H1 (cell line): ENCODE measurements at regions not wholly inside any gene's neighbourhood (a gene's known extent, or its start where the extent isn't known, plus 50 kb on each side); places are given as distances from the start of the nearest gene placed in this dataset.

Experiments used
- CTCF ChIA-PET: fragments of 300-600 bp; sonication (Branson Sonifier 250); formaldehyde crosslinking; loops from one replicate; lab custom pipeline; 2021; ENCODE audit not compliant: partially characterized antibody; lab: Charles Lee
- POLR2A ChIA-PET: fragments of 300-600 bp; sonication (Branson Sonifier 250); formaldehyde crosslinking; loops from one replicate; lab custom pipeline; 2021; ENCODE audit warnings: inconsistent platforms; ENCODE audit not compliant: partially characterized antibody; lab: Charles Lee
- DNase-seq, 2 experiments: peaks; one replicate each; pipeline versions ENCODE4 v3.0.0 to v3.0.0-alpha.2; 2010 to 2022; ENCODE audit warnings: low spot score in 2 of 2, low read depth in 1 of 2, mixed read lengths in 1 of 2
- FAIRE-seq: peaks from 2 replicates; lab custom pipeline; 2011; peaks lifted over from hg19 to GRCh38; lab: Jason Lieb, UNC
- H2AFZ ChIP-seq: 2 replicates; pipeline ENCODE4 v1.8.1; 2012; ENCODE audit warnings: low read length, inconsistent platforms
- H2AK5ac ChIP-seq: 2 replicates; pipeline ENCODE4 v1.6.1; 2013; ENCODE audit warnings: low read depth, low read length
- H2BK120ac ChIP-seq: replicated peaks from 2 replicates; pipeline ENCODE3; 2013; ENCODE audit warnings: low read depth, low read length, inconsistent platforms
- H2BK12ac ChIP-seq: 2 replicates; pipeline ENCODE4 v1.6.1; 2013; ENCODE audit warnings: low read depth, low read length
- H2BK15ac ChIP-seq: 2 replicates; pipeline ENCODE4 v1.6.1; 2013; ENCODE audit warnings: low read length
- H2BK20ac ChIP-seq: 2 replicates; pipeline ENCODE4 v1.6.1; 2013; ENCODE audit warnings: low read length
- H2BK5ac ChIP-seq: 2 replicates; pipeline ENCODE4 v1.6.1; 2013; ENCODE audit warnings: low read depth, low read length
- H3K14ac ChIP-seq: 2 replicates; pipeline ENCODE4 v1.6.1; 2013; ENCODE audit warnings: inconsistent platforms; ENCODE audit not compliant: insufficient read length
- H3K18ac ChIP-seq: 2 replicates; pipeline ENCODE4 v1.6.1; 2013; ENCODE audit warnings: low read length; ENCODE audit errors: extremely low read depth
- H3K23ac ChIP-seq: 2 replicates; pipeline ENCODE4 v1.6.1; 2013; ENCODE audit warnings: inconsistent platforms; ENCODE audit not compliant: insufficient read length
- H3K23me2 ChIP-seq: 2 replicates; pipeline ENCODE4 v1.6.1; 2013; ENCODE audit warnings: low read depth, low read length
- H3K27ac ChIP-seq: 2 replicates; pipeline ENCODE4 v1.6.1; 2011; ENCODE audit warnings: low read depth, low read length, inconsistent platforms
- H3K27me3 ChIP-seq, 4 experiments: replicated peaks in 1 of 4; 1 replicate in 1 of 4; 2 replicates in 3 of 4; pipeline versions ENCODE4 v1.6.1 to v1.8.1; 2011 to 2013; ENCODE audit warnings: low read length in 3 of 4, mild to moderate bottlenecking in 3 of 4, inconsistent platforms in 2 of 4, mixed read lengths in 2 of 4, moderate library complexity in 1 of 4; ENCODE audit not compliant: control insufficient read depth in 3 of 4, insufficient read depth in 3 of 4; ENCODE audit errors: extremely low read depth in 1 of 4
- H3K36me3 ChIP-seq, 4 experiments: 2 replicates each; pipeline versions ENCODE4 v1.6.1 to v1.8.1; 2011 to 2013; ENCODE audit warnings: mild to moderate bottlenecking in 4 of 4, low read length in 3 of 4, moderate library complexity in 2 of 4, control low read depth in 1 of 4, inconsistent platforms in 1 of 4; ENCODE audit not compliant: insufficient read depth in 4 of 4, control insufficient read depth in 2 of 4
- H3K4ac ChIP-seq: replicated peaks from 2 replicates; pipeline ENCODE3; 2013; ENCODE audit warnings: low read length, low read depth, mixed read lengths, inconsistent platforms; ENCODE audit not compliant: insufficient read length
- H3K4me1 ChIP-seq, 4 experiments: replicated peaks in 1 of 4; 1 replicate in 1 of 4; 2 replicates in 3 of 4; pipeline versions ENCODE4 v1.6.1 to v1.8.1; 2011 to 2013; ENCODE audit warnings: low read length in 3 of 4, inconsistent platforms in 2 of 4, mixed read lengths in 1 of 4; ENCODE audit not compliant: insufficient read depth in 4 of 4, control insufficient read depth in 3 of 4
- H3K4me2 ChIP-seq, 2 experiments: 2 replicates each; pipeline versions ENCODE4 v1.6.1 to v1.8.1; 2011 to 2013; ENCODE audit warnings: low read depth in 2 of 2, low read length in 2 of 2, control low read depth in 1 of 2, inconsistent platforms in 1 of 2, mild to moderate bottlenecking in 1 of 2; ENCODE audit not compliant: insufficient read depth in 1 of 2
- H3K4me3 ChIP-seq, 4 experiments: fragments of 200-600, 300-600 bp in 1 of 4; sonication (generic), shearing (Covaris generic), sonication (Bioruptor Twin) in 1 of 4; 2 replicates each; pipeline versions ENCODE4 v1.5.1 to v1.8.1; 2011 to 2016; ENCODE audit warnings: low read length in 4 of 4, low read depth in 3 of 4, control low read depth in 2 of 4, inconsistent platforms in 2 of 4, mild to moderate bottlenecking in 2 of 4, mixed read lengths in 1 of 4, moderate library complexity in 1 of 4; ENCODE audit not compliant: insufficient read depth in 2 of 4; ENCODE audit errors: extremely low read depth in 1 of 4
- H3K56ac ChIP-seq: replicated peaks from 2 replicates; pipeline ENCODE3; 2013; ENCODE audit warnings: low read depth, mild to moderate bottlenecking, mixed read lengths, low read length, inconsistent platforms; ENCODE audit not compliant: insufficient read length
- H3K79me1 ChIP-seq: 2 replicates; pipeline ENCODE4 v1.6.1; 2013; ENCODE audit warnings: low read depth, low read length, control low read depth
- H3K79me2 ChIP-seq, 2 experiments: 2 replicates each; pipeline versions ENCODE4 v1.6.1 to v1.8.1; 2012 to 2013; ENCODE audit warnings: low read length in 2 of 2, mild to moderate bottlenecking in 2 of 2, inconsistent platforms in 1 of 2; ENCODE audit not compliant: insufficient read depth in 2 of 2, control insufficient read depth in 1 of 2
- H3K9ac ChIP-seq, 4 experiments: replicated peaks in 1 of 4; 1 replicate in 1 of 4; 2 replicates in 3 of 4; pipeline versions ENCODE4 v1.6.1 to v1.8.1; 2011 to 2013; ENCODE audit warnings: low read depth in 3 of 4, low read length in 3 of 4, control low read depth in 2 of 4, mild to moderate bottlenecking in 2 of 4, moderate library complexity in 2 of 4, inconsistent platforms in 1 of 4; ENCODE audit errors: extremely low read depth in 1 of 4
- H3K9me3 ChIP-seq, 2 experiments: 2 replicates each; pipeline versions ENCODE4 v1.6.1 to v1.8.1; 2012 to 2013; ENCODE audit warnings: mild to moderate bottlenecking in 2 of 2, moderate library complexity in 2 of 2, control low read depth in 1 of 2, inconsistent platforms in 1 of 2, low read depth in 1 of 2, low read length in 1 of 2, mixed read lengths in 1 of 2; ENCODE audit not compliant: insufficient read depth in 2 of 2
- H4K20me1 ChIP-seq, 2 experiments: replicated peaks in 1 of 2; 2 replicates each; pipeline versions ENCODE3 to v1.8.1; 2011 to 2013; ENCODE audit warnings: inconsistent platforms in 2 of 2, low read length in 2 of 2, mild to moderate bottlenecking in 1 of 2; ENCODE audit not compliant: insufficient read depth in 2 of 2, control insufficient read depth in 1 of 2
- H4K5ac ChIP-seq: 2 replicates; pipeline ENCODE4 v1.6.1; 2013; ENCODE audit warnings: low read length, low read depth, mixed read lengths, inconsistent platforms; ENCODE audit not compliant: insufficient read length
- H4K8ac ChIP-seq: 2 replicates; pipeline ENCODE4 v1.8.0; 2013; ENCODE audit warnings: mild to moderate bottlenecking, moderate library complexity, low read length, inconsistent platforms; ENCODE audit not compliant: insufficient read depth; ENCODE audit errors: extremely low read depth
- H4K91ac ChIP-seq: replicated peaks from 2 replicates; pipeline ENCODE3; 2013; ENCODE audit warnings: low read length, mixed read lengths, inconsistent platforms; ENCODE audit not compliant: insufficient read length
- BRCA1 ChIP-seq: IDR thresholded peaks from 2 replicates; pipeline ENCODE4 v1.6.1; 2012; ENCODE audit warnings: low read depth, low read length, improper control_type of control experiment
- CHD2 ChIP-seq: IDR thresholded peaks from 2 replicates; pipeline ENCODE4 v1.6.1; 2012; ENCODE audit warnings: low read length, improper control_type of control experiment
- CREB1 ChIP-seq: IDR thresholded peaks from 2 replicates; pipeline ENCODE4 v1.6.1; 2012; ENCODE audit warnings: inconsistent platforms
- JUN ChIP-seq: IDR thresholded peaks from 2 replicates; pipeline ENCODE4 v1.6.1; 2011; ENCODE audit warnings: low read depth, mild to moderate bottlenecking, improper control_type of control experiment, low read length
- TAF7 ChIP-seq: optimal IDR thresholded peaks from 2 replicates; pipeline ENCODE3; 2011; ENCODE audit warnings: low read depth, mild to moderate bottlenecking, inconsistent platforms, low read length, moderate library complexity, borderline replicate concordance
- ZNF274 ChIP-seq: IDR thresholded peaks from 2 replicates; pipeline ENCODE4 v1.7.0; 2012; ENCODE audit warnings: low read length, borderline replicate concordance; ENCODE audit errors: extremely low read depth
- WGBS, 2 experiments: shearing (Covaris generic) in 1 of 2; methylation state at CpG; one replicate each; pipeline versions ENCODE4 v1.1.6 to v1.1.7; 2013 to 2015; ENCODE audit warnings: low lambda C conversion rate in 2 of 2, mixed read lengths in 2 of 2, inconsistent platforms in 1 of 2, low coverage in 1 of 2, missing lambda C conversion rate in 1 of 2; ENCODE audit not compliant: insufficient replicate concordance in 2 of 2, insufficient coverage in 1 of 2, insufficient read length in 1 of 2; ENCODE audit errors: extremely low coverage in 1 of 2, missing lambda C conversion rate in 1 of 2; 5-methylcytosine and 5-hydroxymethylcytosine counted together

- no peak overlapping the region for H2AFZ ChIP-seq
- H3K27ac ChIP-seq = no peak overlapping the region
- peaks cover 0 to 13% (median 5%) of the 10 kb centered on the region in 4 experiments; a peak in 2 of 7 replicates for H3K4me1 ChIP-seq
- H3K9me3 ChIP-seq = no peaks in the 10 kb centered on the region
- H4K5ac ChIP-seq = no peak overlapping the region
- no peak overlapping the region for H3K56ac ChIP-seq
- no peak overlapping the region for H4K91ac ChIP-seq
- H2AK5ac ChIP-seq = no peak overlapping the region
- POLR2A ChIA-PET = no interaction called here
- no peaks in the 10 kb centered on the region for H3K79me2 ChIP-seq
- no peaks in the 10 kb centered on the region for H3K79me1 ChIP-seq
- no peak overlapping the region for H3K23ac ChIP-seq
- FAIRE-seq = no peak
- 82% methylated on average over 7 of the region's 7 CpGs; no CpG with 5 or more reads in 1 of the 2 experiments for WGBS, 2 experiments
- H2BK120ac ChIP-seq = no peak overlapping the region
- H3K9ac ChIP-seq = no peak overlapping the region
- no peak overlapping the region for H3K4ac ChIP-seq
- H3K4me2 ChIP-seq = no peak overlapping the region
- DNase-seq = peak in 1 of 2 experiments; percentile 7
- H3K14ac ChIP-seq = no peak overlapping the region
- no peaks in the 10 kb centered on the region for H3K27me3 ChIP-seq
- H2BK15ac ChIP-seq = no peak overlapping the region
- H2BK20ac ChIP-seq = no peak overlapping the region
- no peak overlapping the region for H2BK5ac ChIP-seq
- no peak overlapping the region for H4K8ac ChIP-seq
- no peaks in the 10 kb centered on the region for H4K20me1 ChIP-seq
- TF ChIP-seq CREB1 = no peak
- TF ChIP-seq CHD2 = no peak
- TF ChIP-seq TAF7 = no peak
- TF ChIP-seq ZNF274 = no peak
- TF ChIP-seq BRCA1 = no peak
- TF ChIP-seq JUN = no peak
- no peaks in the 10 kb centered on the region for H3K36me3 ChIP-seq
- CTCF ChIA-PET = no interaction called here
- H3K18ac ChIP-seq = no peak overlapping the region
- H3K4me3 ChIP-seq = no peak overlapping the region
- H2BK12ac ChIP-seq = no peak overlapping the region
- no peaks in the 10 kb centered on the region; the same call in 1 of the 2 replicates for H3K23me2 ChIP-seq
Observed at GRCh38 chr11:130576146-130576545, 127.7 kb downstream of the ADAMTS15 start.
